ENCODE measurements at regions not wholly inside any gene's neighbourhood (a gene's known extent, or its start where the extent isn't known, plus 50 kb on each side); places are given as distances from the start of the nearest gene placed in this dataset.
A peak's percentile ranks its signal among the peaks of the same experiment; 100 is the strongest.

GRCh38 chr2:234690569-234691213 lies 193.8 kb upstream of the ARL4C start:
- H3K27me3 ChIP-seq (ENCODE audit: control insufficient read depth, insufficient read depth, low read length): no peaks in the 10 kb centered on the region
- no peaks in the 10 kb centered on the region for H3K36me3 ChIP-seq (ENCODE audit: control insufficient read depth, insufficient read depth, low read length)
- no peak for TF ChIP-seq CTCF (IDR thresholded peaks at IDR 0.05; ENCODE audit: insufficient read depth, low read length, poor library complexity, severe bottlenecking)
- DNase-seq (ENCODE audit: low read depth): no peak
- no peak overlapping the region for H3K4me3 ChIP-seq (ENCODE audit: low read depth, low read length)

- Histone ChIP-seq H3K36me3 (ENCODE audit: control insufficient read depth, insufficient read depth, low read length) (no peaks in the 10 kb centered on the region), H3K27me3 (ENCODE audit: control insufficient read depth, insufficient read depth, low read length) (no peaks in the 10 kb centered on the region), H3K4me3 (ENCODE audit: low read depth, low read length) (no peak overlapping the region)
- no peak for TF ChIP-seq CTCF (IDR thresholded peaks at IDR 0.05; ENCODE audit: insufficient read depth, low read length, poor library complexity, severe bottlenecking)
- no peak for DNase-seq (ENCODE audit: low read depth)
Observed at GRCh38 chr2:234689911-234690379, 193.1 kb upstream of the ARL4C start.

GRCh38 chr2:234687718-234688475 lies 191.0 kb upstream of the ARL4C start:
- TF ChIP-seq CTCF (IDR thresholded peaks at IDR 0.05; ENCODE audit: insufficient read depth, low read length, poor library complexity, severe bottlenecking): no peak
- Histone ChIP-seq H3K4me3 (ENCODE audit: low read depth, low read length) (no peak overlapping the region), H3K27me3 (ENCODE audit: control insufficient read depth, insufficient read depth, low read length) (no peaks in the 10 kb centered on the region), H3K36me3 (ENCODE audit: control insufficient read depth, insufficient read depth, low read length) (no peaks in the 10 kb centered on the region)
- no peak for DNase-seq (ENCODE audit: low read depth)

GRCh38 chr2:234686088-234686890 lies 189.4 kb upstream of the ARL4C start:
- DNase-seq (ENCODE audit: low read depth): peak; percentile 63
- TF ChIP-seq CTCF (IDR thresholded peaks at IDR 0.05; ENCODE audit: insufficient read depth, low read length, poor library complexity, severe bottlenecking): no peak
- no peak overlapping the region for H3K4me3 ChIP-seq (ENCODE audit: low read depth, low read length)
- H3K36me3 ChIP-seq (ENCODE audit: control insufficient read depth, insufficient read depth, low read length): no peaks in the 10 kb centered on the region
- H3K27me3 ChIP-seq (ENCODE audit: control insufficient read depth, insufficient read depth, low read length): no peaks in the 10 kb centered on the region

- no peak for TF ChIP-seq CTCF (IDR thresholded peaks at IDR 0.05; ENCODE audit: insufficient read depth, low read length, poor library complexity, severe bottlenecking)
- Histone ChIP-seq H3K36me3 (ENCODE audit: control insufficient read depth, insufficient read depth, low read length) (no peaks in the 10 kb centered on the region), H3K4me3 (ENCODE audit: low read depth, low read length) (no peak overlapping the region), H3K27me3 (ENCODE audit: control insufficient read depth, insufficient read depth, low read length) (no peaks in the 10 kb centered on the region)
- DNase-seq (ENCODE audit: low read depth): no peak
Observed at GRCh38 chr2:234684466-234684865, 187.6 kb upstream of the ARL4C start.
